Keratinocyte (primary cell): ENCODE measurements at regions not wholly inside any gene's neighbourhood (a gene's known extent, or its start where the extent isn't known, plus 50 kb on each side); places are given as distances from the start of the nearest gene placed in this dataset.

Experiments
- EZH2 ChIP-seq: IDR thresholded peaks from one replicate; pipeline ENCODE4 v1.6.1; 2012; ENCODE audit warnings: inconsistent platforms, mild to moderate bottlenecking, low read length, moderate library complexity
- TF ChIP-seq, protein P1 (sequence below), 3 experiments: IDR thresholded peaks in 1 of 3; conservative IDR thresholded peaks in 1 of 3; optimal IDR thresholded peaks in 1 of 3; 2 replicates in 2 of 3; 3 replicates in 1 of 3; pipeline versions ENCODE3 to v1.5.1; 2011; ENCODE audit warnings: low read length in 3 of 3, mild to moderate bottlenecking in 3 of 3, moderate library complexity in 2 of 3, control low read depth in 1 of 3, inconsistent platforms in 1 of 3; ENCODE audit not compliant: insufficient read depth in 2 of 3; ENCODE audit errors: extremely low read depth in 1 of 3

DNA sequence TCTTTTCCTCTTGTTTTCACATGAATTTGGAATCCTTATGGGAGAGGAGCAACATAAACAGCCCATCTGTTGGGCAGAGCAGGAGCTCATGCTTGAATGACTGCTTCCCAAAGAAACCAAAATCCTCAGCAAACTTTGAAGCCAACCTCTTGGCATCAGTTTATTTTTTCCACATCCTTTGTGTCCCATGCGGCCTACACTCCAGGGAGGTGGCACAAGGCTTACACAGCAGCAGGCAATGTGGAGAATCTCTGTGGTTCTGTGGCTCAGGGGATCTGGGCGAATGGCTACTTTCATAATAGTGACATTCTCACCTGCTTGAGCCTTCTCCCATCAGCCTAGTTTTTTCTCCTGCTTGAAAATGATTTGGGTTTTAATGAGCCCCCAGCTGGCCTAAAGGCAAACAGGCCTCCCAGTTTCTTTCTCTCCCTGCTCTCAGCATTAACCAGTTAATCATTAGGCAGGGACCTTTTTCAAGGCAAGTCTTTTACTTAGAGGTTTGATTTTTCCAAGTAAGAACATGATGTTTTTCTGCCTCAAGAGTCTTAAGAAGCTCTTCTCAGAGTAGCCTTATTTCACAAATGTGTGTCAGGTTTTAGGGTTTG, 370.3 kb downstream of the ARHGEF28 start:
- TF ChIP-seq, protein P1, sequence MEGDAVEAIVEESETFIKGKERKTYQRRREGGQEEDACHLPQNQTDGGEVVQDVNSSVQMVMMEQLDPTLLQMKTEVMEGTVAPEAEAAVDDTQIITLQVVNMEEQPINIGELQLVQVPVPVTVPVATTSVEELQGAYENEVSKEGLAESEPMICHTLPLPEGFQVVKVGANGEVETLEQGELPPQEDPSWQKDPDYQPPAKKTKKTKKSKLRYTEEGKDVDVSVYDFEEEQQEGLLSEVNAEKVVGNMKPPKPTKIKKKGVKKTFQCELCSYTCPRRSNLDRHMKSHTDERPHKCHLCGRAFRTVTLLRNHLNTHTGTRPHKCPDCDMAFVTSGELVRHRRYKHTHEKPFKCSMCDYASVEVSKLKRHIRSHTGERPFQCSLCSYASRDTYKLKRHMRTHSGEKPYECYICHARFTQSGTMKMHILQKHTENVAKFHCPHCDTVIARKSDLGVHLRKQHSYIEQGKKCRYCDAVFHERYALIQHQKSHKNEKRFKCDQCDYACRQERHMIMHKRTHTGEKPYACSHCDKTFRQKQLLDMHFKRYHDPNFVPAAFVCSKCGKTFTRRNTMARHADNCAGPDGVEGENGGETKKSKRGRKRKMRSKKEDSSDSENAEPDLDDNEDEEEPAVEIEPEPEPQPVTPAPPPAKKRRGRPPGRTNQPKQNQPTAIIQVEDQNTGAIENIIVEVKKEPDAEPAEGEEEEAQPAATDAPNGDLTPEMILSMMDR (optimal IDR thresholded peaks at IDR 0.05 in 1 of 3, IDR thresholded peaks at IDR 0.05 in 1 of 3, conservative IDR thresholded peaks at IDR 0.05 in 1 of 3; ENCODE audit: extremely low read depth in 1 of 3, insufficient read depth in 2 of 3, low read length in 3 of 3) = no peak
- no peak for TF ChIP-seq EZH2
